GM18951 (cell line): ENCODE measurements at regions not wholly inside any gene's neighbourhood (a gene's known extent, or its start where the extent isn't known, plus 50 kb on each side); places are given as distances from the start of the nearest gene placed in this dataset.

ENCODE experiments used
- POLR2A ChIP-seq: IDR thresholded peaks from 4 replicates; pipeline ENCODE4 v1.6.1; 2011; ENCODE audit warnings: mild to moderate bottlenecking; ENCODE audit not compliant: insufficient read length, insufficient read depth; ENCODE audit errors: extremely low read depth
- in situ Hi-C: fragments of 300-500 bp; cut with MboI; formaldehyde crosslinking; loops from one replicate; pipeline ENCODE4 v1.12.0; 2022; ENCODE audit warnings: low sequenced_read_pairs, mixed read lengths, inconsistent platforms; ENCODE audit not compliant: unreplicated experiment

- TF ChIP-seq POLR2A = no peak
- in situ Hi-C loops = no loop called here
Measured at GRCh38 chr15:46555547-46555946, 920.7 kb downstream of the SQOR start.

- in situ Hi-C loops = no loop called here
- no peak for TF ChIP-seq POLR2A
Measured at GRCh38 chr15:46556010-46556409, 921.2 kb downstream of the SQOR start.

- in situ Hi-C loops = no loop called here
- TF ChIP-seq POLR2A = no peak
Measured at GRCh38 chr15:46556559-46557379, 921.9 kb downstream of the SQOR start.

- in situ Hi-C loops = no loop called here
- TF ChIP-seq POLR2A = no peak
Measured at GRCh38 chr15:46567968-46568367, 933.1 kb downstream of the SQOR start.

GRCh38 chr15:46569781-46570180 is 935.0 kb downstream of the SQOR start:
- TF ChIP-seq POLR2A = no peak
- in situ Hi-C loops = no loop called here

GRCh38 chr15:46576646-46577395 is 942.0 kb downstream of the SQOR start:
- in situ Hi-C loops = no loop called here
- no peak for TF ChIP-seq POLR2A

- TF ChIP-seq POLR2A = no peak
- in situ Hi-C loops = no loop called here
Measured at GRCh38 chr15:46577767-46578166, 942.9 kb downstream of the SQOR start.

GRCh38 chr15:46580487-46580886 is 945.7 kb downstream of the SQOR start:
- no peak for TF ChIP-seq POLR2A
- in situ Hi-C loops = no loop called here

GRCh38 chr15:46580924-46581323 is 946.1 kb downstream of the SQOR start:
- in situ Hi-C loops = no loop called here
- TF ChIP-seq POLR2A = no peak

- TF ChIP-seq POLR2A = no peak
- in situ Hi-C loops = no loop called here
Measured at GRCh38 chr15:46589088-46589487, 954.3 kb downstream of the SQOR start.

- in situ Hi-C loops = no loop called here
- TF ChIP-seq POLR2A = no peak
Measured at GRCh38 chr15:46591462-46591861, 956.6 kb downstream of the SQOR start.

- in situ Hi-C loops = no loop called here
- TF ChIP-seq POLR2A = no peak
Measured at GRCh38 chr15:46595016-46595415, 960.2 kb downstream of the SQOR start.

GRCh38 chr15:46607077-46607476 is 972.2 kb downstream of the SQOR start:
- TF ChIP-seq POLR2A = no peak
- in situ Hi-C loops = no loop called here

- no peak for TF ChIP-seq POLR2A
- in situ Hi-C loops = no loop called here
Measured at GRCh38 chr15:46616033-46616432, 981.2 kb downstream of the SQOR start.
